PFSK-1 (cell line): ENCODE measurements at regions not wholly inside any gene's neighbourhood (a gene's known extent, or its start where the extent isn't known, plus 50 kb on each side); places are given as distances from the start of the nearest gene placed in this dataset.

Experiments used
- FOXP2 ChIP-seq: optimal IDR thresholded peaks from 2 replicates; pipeline ENCODE3; 2011; ENCODE audit warnings: borderline replicate concordance, control low read depth, inconsistent platforms; ENCODE audit not compliant: insufficient read depth; ENCODE audit errors: extremely low read length, extremely low read depth
- POLR2AphosphoS5 ChIP-seq: IDR thresholded peaks from 2 replicates; pipeline ENCODE4 v1.6.1; 2012; ENCODE audit warnings: low read depth, mild to moderate bottlenecking, control low read depth, low read length, moderate library complexity
- SIN3A ChIP-seq: IDR thresholded peaks from 2 replicates; pipeline ENCODE4 v1.6.1; 2012; ENCODE audit warnings: mild to moderate bottlenecking, low read length, moderate library complexity, borderline replicate concordance; ENCODE audit not compliant: insufficient read depth
- TAF1 ChIP-seq: IDR thresholded peaks from 2 replicates; pipeline ENCODE4 v1.6.1; 2012; ENCODE audit warnings: low read length, control low read depth, borderline replicate concordance; ENCODE audit not compliant: insufficient read depth
- TF ChIP-seq, protein P1 (sequence below), 2 experiments: IDR thresholded peaks; 2 replicates each; pipeline versions ENCODE4 v1.6.1 to v1.8.0; 2011 to 2012; ENCODE audit warnings: low read depth in 2 of 2, low read length in 2 of 2, control low read depth in 1 of 2, inconsistent platforms in 1 of 2, mild to moderate bottlenecking in 1 of 2, moderate library complexity in 1 of 2; ENCODE audit not compliant: insufficient read depth in 1 of 2

DNA sequence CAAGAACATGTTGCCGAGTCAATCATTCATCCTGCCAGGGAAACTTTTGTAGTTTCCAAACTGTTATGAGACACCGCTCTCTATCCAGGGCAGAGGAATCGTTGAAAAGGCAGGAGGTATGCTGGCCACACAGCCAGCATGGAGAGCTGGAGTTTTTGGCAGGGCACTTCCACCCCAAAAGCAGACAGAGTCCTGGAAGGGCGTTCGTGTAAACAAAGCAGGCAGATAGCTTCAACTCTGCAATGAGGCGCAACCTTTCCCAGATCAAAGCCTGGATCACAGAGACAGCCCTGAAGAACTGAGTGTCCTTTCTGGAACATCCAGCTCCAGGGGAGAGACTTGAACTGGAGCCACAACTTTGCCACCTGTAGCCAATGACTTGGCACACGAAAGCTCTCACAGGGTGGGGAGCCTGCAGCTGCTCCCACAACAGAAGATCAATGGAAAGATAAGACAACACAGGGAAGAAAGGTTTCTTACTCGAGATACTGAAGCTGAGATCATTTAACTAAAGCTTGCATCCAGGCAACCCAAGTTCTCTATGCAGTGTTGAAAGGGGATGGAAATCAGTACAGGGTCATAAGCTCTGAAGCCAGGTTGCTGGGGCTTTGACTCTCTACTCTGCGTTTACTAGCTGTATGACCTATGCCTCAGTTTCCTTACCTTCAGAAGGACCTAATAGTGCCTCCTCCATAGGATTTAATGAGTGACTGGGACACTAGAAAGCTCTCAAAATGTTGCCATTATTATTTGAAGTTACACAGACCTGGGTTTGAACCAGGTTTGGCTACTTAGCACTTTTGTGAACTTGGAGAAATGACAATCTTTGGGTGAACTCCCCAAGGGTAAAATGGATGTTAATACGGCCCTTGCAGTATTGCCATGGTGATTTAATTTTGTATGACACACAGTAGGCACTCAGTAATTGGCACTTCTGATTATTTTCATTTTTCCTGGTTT lies 434.8 kb upstream of the NPVF start:
- TF ChIP-seq SIN3A: no peak
- TF ChIP-seq POLR2AphosphoS5: no peak
- TF ChIP-seq, protein P1, sequence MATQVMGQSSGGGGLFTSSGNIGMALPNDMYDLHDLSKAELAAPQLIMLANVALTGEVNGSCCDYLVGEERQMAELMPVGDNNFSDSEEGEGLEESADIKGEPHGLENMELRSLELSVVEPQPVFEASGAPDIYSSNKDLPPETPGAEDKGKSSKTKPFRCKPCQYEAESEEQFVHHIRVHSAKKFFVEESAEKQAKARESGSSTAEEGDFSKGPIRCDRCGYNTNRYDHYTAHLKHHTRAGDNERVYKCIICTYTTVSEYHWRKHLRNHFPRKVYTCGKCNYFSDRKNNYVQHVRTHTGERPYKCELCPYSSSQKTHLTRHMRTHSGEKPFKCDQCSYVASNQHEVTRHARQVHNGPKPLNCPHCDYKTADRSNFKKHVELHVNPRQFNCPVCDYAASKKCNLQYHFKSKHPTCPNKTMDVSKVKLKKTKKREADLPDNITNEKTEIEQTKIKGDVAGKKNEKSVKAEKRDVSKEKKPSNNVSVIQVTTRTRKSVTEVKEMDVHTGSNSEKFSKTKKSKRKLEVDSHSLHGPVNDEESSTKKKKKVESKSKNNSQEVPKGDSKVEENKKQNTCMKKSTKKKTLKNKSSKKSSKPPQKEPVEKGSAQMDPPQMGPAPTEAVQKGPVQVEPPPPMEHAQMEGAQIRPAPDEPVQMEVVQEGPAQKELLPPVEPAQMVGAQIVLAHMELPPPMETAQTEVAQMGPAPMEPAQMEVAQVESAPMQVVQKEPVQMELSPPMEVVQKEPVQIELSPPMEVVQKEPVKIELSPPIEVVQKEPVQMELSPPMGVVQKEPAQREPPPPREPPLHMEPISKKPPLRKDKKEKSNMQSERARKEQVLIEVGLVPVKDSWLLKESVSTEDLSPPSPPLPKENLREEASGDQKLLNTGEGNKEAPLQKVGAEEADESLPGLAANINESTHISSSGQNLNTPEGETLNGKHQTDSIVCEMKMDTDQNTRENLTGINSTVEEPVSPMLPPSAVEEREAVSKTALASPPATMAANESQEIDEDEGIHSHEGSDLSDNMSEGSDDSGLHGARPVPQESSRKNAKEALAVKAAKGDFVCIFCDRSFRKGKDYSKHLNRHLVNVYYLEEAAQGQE (IDR thresholded peaks at IDR 0.05; ENCODE audit: insufficient read depth in 1 of 2, low read depth in 2 of 2, low read length in 2 of 2): no peak
- TF ChIP-seq TAF1: no peak
- TF ChIP-seq FOXP2: no peak

DNA sequence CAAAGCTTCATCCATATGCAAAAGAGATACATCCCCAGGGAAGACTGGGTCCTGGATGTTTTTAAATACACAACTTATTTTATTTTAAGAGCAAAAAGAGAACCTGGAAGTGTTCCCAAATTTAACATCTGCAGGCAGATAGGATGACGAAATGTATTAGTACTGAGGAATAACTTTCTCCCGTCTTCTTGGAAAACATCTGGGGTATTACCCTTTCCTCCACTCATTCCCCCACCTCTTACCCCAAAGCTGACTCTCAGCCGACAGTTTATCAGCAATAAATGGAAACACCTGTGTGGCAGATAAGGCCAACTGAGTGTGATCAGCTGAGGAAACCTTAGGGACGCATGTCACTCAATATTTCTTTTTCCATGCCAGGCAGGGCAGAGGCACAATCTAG lies 435.6 kb upstream of the NPVF start:
- no peak for TF ChIP-seq TAF1
- TF ChIP-seq, protein P1 (IDR thresholded peaks at IDR 0.05; ENCODE audit: insufficient read depth in 1 of 2, low read depth in 2 of 2, low read length in 2 of 2): no peak
- TF ChIP-seq SIN3A: no peak
- TF ChIP-seq FOXP2: no peak
- no peak for TF ChIP-seq POLR2AphosphoS5

DNA sequence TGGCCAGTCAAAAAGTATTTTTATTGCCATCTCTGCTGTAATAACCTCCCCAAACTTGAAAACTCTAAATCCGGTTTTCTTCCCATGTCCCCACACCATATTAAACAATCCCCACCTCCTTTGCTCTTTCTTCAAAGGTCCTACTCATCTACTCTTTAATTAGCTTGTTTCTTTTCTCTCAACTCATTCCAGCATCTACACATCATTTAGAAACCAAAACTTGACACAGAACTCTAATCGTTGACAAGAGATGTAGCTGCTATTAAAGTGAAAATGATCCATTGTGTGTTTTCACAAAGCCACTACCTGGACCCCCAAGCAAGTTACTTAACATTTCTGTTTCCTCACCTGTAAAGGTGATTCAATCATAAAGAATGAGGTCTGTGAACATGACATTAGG lies 436.3 kb upstream of the NPVF start:
- TF ChIP-seq SIN3A (no peak), FOXP2 (no peak), POLR2AphosphoS5 (no peak), TAF1 (no peak)
- TF ChIP-seq, protein P1 (IDR thresholded peaks at IDR 0.05; ENCODE audit: insufficient read depth in 1 of 2, low read depth in 2 of 2, low read length in 2 of 2): no peak

DNA sequence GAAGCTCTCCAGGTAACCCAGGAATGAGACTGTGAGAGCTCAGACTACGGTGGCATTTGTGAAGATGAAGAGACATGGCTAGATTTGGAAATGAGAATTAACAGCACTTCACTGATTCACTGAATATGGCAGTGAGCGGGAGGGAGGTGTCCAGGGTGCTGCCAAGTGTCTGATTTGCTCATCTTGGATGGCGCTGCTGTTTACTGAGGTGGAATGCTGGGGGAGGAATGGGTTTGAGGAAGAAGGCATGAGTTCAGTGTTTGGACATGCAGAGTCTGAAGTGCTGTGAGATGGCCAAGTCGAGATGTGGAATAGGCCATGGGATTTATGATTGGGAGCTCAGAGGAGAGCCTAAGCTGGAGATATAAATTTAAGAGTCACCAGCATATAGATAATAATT lies 437.1 kb upstream of the NPVF start:
- TF ChIP-seq TAF1 (no peak), FOXP2 (no peak), SIN3A (no peak)
- TF ChIP-seq, protein P1 (IDR thresholded peaks at IDR 0.05; ENCODE audit: insufficient read depth in 1 of 2, low read depth in 2 of 2, low read length in 2 of 2): peak; percentile 62 to 87
